ENCODE measurements at regions not wholly inside any gene's neighbourhood (a gene's known extent, or its start where the extent isn't known, plus 50 kb on each side); places are given as distances from the start of the nearest gene placed in this dataset.

DNA sequence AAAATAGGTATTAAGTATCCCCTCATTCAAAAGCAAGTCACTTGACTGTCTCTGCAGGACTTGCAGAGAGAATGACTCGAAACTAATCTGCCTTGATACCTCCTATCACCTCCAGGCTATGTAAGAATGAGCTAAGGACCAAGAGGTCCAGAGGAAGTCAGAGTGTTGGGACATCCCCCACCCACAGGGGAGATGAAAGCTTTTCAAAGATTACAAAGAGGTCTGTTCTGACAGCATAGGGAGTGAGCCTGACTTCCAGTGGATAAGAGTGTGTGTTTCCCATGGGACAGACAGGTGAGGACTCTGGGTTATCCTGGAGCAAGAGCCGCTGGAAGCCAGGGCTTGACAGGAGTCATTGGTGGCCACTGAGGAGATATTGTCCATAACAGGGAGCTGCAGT lies 85.0 kb upstream of the TACR1 start:
- DNase-seq = no peak

DNA sequence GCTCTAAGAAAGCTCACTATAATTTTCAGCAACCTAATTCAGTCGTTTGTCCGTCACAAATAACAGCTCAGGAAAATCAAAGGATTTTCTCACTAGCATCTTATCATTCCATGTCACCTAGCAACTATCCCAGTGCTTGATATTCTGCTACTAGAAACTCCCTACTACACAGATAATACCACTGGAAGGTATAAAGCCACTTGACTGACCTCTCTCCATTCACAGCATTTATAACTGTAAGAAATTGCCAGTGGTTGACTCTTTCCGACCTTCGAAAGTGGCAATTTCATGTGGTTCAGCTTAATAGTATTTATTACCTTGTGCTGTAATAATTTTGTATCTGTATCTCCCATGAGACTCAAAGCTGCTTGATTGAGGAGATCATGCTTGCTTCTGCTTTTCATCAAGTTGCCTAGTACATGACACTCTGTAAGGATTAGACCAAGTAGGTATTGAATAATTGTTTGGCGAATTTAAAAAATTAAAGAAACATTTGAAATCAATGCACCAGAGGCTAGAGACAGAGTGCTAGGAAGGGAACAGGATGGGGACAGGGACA lies 79.6 kb upstream of the TACR1 start:
- no peak for DNase-seq

DNA sequence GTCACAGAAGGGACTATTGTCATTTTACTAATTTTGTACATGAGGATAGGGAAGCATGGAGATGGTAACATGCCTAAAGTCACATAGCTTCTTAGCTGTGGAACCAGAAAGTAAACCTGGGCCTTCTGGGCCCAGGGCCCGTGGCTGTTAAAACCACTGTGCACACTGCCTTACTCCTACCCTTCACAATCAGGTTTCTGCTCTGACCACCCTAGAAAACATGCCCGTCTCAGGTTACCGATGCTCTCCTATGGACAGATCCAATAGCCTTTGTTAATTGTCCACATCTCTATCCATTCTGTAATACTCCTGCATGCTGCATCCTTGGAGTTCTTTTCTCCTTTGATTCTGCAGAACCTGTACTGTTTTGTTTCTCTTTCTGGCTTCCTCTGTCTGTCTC lies 79.0 kb upstream of the TACR1 start:
- DNase-seq = no peak

DNA sequence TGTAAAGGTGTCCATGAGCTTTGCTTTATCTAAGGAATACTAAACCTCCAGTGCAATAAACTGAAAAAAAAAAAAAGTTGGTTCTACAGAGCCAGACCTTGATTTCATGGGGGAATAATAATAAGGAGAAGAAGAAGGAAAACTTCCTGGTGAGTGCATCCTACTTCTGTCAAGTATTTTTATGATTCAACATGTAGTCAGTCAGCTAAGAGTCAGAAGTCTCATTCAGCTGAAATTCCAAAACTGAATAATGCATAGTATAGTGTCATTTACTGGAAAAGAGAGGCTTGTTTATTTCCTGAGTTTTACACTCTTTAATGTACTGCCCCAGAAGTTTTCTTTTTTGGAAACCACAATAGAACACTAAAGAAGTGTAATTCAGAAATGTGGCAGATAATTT lies 77.8 kb upstream of the TACR1 start:
- no peak for DNase-seq

DNA sequence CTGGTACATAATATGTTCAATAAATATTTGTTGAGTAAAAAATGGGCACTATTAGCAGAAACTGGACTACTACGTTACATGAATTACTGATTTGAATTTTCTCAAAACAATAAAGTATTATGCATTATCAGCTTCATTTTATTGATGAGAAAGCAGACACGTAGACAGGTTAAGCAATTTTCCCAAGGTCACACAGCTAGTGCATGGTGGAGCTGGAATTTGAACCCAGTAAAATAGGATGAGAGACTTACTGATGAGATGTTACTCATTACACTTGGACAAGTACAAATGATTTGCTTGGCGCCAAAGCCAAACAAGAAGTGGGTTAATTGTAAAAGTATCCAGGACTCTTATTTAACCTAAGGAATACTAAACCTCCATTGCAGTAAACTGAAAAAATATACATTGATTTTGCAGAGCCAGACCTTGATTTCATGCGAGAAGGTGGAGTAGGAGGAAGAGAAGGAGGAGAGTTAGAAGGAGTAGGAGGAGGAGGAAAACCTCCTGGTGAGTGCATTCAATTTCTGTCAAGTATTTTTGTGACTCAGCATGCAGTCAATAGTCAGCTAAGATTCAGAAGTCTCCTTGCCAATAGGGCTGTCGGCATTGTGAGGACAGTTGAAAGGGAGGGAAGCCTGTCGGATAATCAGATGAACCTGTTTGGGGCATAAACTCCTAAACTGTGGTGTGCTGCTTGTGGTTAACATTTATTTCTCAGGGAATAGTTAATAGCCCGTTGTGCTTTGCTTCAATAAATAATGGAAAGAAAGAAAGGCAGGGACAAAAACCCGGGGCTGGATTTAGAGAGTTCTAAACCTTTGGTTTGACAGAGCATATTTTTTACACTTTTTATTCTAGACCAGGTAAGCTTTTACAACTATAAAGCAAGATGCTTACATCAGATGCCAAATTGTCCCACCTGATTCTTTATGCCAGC lies 77.0 kb upstream of the TACR1 start:
- DNase-seq = no peak

DNA sequence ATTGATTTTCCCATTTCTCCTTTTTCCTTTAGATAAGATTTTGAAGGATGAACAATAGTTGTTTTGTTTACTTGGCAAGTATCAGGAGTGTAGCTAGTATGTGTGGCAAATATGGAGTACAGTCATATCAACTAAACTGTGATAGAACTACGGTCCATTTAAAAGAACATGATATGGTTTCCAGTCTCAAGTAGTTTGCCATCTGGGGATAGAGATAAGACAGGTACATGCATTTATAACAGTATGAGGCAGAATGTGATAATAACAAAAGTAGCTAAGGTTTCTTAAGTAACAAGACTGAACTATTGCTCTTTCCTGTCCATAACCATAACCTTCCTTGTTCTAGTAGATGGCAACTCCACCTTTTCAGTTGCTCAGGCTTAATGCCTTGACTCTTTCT lies 75.6 kb upstream of the TACR1 start:
- no peak for DNase-seq

DNA sequence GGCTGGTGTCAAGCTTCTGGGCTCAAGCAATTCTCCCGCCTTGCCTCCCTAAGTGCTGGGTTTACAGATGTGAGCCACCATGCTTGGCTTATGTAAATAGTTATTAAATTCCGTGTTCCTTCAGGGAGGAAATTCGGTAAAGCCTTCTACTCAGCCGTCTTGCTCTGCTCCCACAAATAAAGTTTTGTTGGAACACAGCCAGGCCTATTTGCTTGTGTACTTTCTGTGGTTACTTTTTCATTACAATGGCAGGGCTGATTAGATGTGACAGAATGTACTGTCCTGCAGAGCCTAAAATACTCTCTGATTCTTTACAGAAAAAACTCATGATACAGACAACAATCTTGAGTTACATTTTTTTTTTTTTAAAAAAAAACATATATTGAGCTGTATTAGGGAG lies 68.8 kb upstream of the TACR1 start:
- no peak for DNase-seq

DNA sequence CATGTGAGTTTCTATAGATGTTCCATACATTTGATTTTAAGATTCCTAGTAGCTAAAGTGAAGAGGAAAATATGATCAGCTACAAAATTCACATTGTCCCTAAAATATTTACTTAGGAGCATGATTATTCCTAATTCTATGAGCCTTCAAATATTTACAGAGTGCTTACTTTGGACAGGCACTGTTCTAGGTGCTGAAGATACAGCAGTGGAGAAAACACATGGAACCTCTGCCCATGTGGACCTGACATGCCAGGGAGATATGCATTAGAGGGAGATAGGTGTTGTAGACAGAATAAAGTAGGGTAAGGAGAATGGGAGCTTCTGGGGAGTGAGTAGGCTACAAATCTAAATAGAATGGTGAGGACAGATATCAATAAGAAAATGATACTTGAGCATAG lies 62.6 kb upstream of the TACR1 start:
- no peak for DNase-seq

DNA sequence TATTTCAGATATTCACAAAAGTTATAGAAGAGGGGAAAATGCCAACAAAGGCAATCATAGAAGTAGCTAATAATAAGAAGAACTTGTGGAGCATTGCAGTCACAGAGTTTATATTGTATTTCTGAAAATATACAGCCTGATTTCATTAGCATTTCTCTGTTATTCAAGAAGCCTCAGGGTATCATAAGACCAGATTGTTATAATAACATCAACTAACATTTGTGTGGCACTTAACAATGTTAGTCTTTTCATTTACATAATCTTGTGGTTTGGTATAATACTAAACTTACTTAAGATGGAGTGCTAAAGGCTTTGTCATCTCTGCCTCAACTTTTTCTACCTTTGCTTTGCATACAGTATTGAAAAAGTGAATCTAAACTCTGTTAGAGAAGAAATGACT lies 61.6 kb upstream of the TACR1 start:
- DNase-seq = no peak

DNA sequence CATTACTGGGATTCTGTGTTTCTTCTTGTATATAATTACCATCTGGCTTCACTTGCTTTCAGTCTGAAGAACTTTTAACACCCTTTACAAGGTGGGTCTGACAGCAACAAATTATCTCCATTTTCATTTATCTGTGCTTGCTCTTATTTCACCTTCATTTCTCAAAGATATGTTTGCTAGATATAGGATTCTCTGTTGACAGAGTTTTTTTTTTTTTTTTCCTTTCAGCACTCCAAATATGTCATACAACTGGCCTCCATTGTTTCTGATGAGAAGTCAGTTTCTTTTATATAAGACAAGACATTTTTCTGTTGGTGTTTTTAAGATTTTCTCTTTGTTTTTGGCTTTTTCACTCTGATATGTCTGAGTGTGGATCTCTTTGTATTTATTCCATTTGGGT lies 59.3 kb upstream of the TACR1 start:
- no peak for DNase-seq

DNA sequence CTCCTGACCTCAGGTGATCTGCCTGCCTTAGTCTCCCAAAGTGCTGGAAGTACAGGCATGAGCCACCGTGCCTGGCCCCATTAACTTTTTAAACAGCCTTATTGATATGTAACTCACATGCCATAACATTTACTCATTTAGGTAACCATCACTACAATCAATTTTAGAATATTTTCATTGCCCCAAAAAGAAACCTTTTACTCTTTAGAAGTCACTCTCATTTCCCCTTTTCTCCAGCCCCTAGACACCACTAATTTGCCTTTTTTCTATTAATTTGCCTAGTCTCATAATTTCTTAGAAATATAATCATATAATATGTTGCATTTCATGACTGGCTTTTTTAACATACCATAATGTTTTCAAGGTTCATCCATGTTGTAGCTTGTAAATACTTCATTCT lies 57.2 kb upstream of the TACR1 start:
- DNase-seq = no peak

DNA sequence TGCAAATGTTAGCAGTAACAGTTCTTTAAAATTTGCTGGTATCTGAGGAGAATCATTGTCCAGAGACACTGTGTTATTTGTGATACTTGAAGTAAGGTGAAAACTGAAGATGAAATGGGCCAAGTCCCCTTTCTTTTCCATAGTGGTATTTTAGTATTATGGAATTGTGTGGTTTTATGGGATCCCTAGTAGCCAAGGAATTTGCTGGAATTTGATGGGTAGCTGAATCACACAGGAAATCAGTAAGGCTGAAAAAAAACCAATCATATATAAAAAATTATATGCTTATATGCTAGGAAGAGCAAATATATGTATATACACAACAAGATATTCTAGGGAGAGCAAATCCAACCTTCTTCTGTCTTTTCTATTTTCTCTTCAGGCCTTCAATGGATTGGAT lies 54.2 kb upstream of the TACR1 start:
- DNase-seq = no peak

DNA sequence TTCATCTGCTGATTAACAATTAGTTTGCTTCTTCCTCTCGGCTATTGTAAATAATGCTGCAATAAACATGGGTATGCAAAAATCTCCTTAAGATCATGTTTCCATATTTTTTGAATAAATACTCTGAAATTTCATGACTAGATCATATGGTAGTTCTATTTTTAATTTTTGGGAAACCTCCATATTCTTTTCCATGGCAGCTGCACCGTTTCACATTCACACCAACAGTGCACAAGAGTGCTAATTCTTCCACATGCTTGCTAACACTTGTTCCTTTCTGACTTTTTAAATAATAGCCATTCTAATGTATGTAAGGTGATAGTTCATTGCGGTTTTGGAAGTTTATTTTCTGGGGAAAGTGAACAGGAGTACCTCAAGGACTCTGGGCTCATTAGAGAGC lies 52.6 kb upstream of the TACR1 start:
- DNase-seq = no peak
